ENCODE measurements at regions not wholly inside any gene's neighbourhood (a gene's known extent, or its start where the extent isn't known, plus 50 kb on each side); places are given as distances from the start of the nearest gene placed in this dataset.

DNA sequence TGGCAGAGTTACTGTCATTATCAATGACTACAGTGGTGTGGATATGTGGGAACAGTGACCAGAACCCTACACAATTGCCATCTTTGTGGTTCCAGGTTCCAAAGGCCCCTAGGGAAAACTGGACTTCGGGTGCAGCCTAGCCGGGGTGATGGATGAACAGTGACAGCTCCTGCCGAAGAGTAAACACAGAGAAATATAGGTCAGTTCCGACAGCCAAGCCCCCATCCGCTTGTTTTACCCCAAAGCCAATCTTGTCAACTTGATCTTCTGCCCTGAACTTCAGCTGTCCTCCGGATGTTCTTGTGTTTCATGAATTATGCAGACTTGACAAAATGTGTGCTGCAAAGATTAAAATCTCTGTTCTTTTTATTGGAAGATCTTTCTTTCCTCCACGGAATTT is 200.4 kb upstream of the SRRM4 start:
- no peak for TF ChIP-seq CTCF (IDR thresholded peaks at IDR 0.05)
- no peak for TF ChIP-seq POLR2A (IDR thresholded peaks at IDR 0.05)
